ENCODE measurements at regions not wholly inside any gene's neighbourhood (a gene's known extent, or its start where the extent isn't known, plus 50 kb on each side); places are given as distances from the start of the nearest gene placed in this dataset.
A peak's percentile ranks its signal among the peaks of the same experiment; 100 is the strongest.
"Not testable (repeated sequence)": the region's sequence is repeated elsewhere in the genome, so short reads cannot be mapped to it uniquely, and the experiment has no call there.

DNA sequence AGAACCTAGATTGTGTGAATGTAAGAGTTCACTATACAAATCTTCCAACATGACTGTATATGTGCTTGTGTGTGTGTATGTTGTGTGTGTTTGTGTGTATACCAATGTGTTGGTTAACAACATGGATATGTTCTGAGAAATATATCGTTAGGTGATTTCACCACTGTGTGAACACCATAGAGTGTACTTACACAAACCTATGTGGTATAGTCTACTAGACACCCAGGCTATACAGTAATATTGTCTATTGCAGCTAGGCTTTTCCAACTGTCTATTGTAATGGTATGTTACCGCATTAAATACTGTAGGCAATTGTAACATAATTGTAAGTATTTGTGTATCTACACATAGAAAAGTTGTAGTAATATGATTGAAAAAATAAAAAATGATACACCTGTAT, 959.2 kb upstream of the SEMA6A start:
- Histone ChIP-seq H2BK15ac (ENCODE audit: low read depth, low read length) (no peak overlapping the region), H4K5ac (ENCODE audit: insufficient read length, low read depth, low read length) (no peak overlapping the region)
- no peak for TF ChIP-seq CTCF (conservative IDR thresholded peaks at IDR 0.05)

GRCh38 chr5:117533051-117533670, 958.5 kb upstream of the SEMA6A start:
- not testable (repeated sequence) for H2AK5ac ChIP-seq (ENCODE audit: insufficient read length, low read length); H3K9me3 ChIP-seq (ENCODE audit: control insufficient read depth, low read depth, low read length); DNase-seq; H3K4me2 ChIP-seq (ENCODE audit: insufficient read depth, insufficient read length, low read length); H2BK120ac ChIP-seq (ENCODE audit: low read depth, low read length, poor library complexity, severe bottlenecking); H2BK15ac ChIP-seq (ENCODE audit: low read depth, low read length); H2AFZ ChIP-seq (ENCODE audit: low read length); H3K23me2 ChIP-seq (ENCODE audit: insufficient read length, low read depth, low read length, poor library complexity, severe bottlenecking); H2BK20ac ChIP-seq (ENCODE audit: low read depth, low read length, poor library complexity, severe bottlenecking); H3K27me3 Mint-ChIP-seq (ENCODE audit: low read depth); H4K8ac ChIP-seq (replicated peaks; ENCODE audit: insufficient read length, low read depth, low read length); H3K36me3 Mint-ChIP-seq (ENCODE audit: insufficient read depth in 1 of 3, low read depth in 3 of 3); H3K56ac ChIP-seq (ENCODE audit: insufficient read length, low read depth, low read length); H3K9ac ChIP-seq (ENCODE audit: extremely low read depth, insufficient read length, low read length); H3K79me2 ChIP-seq (ENCODE audit: insufficient read depth, low read length); H3K9me3 Mint-ChIP-seq; H2BK12ac ChIP-seq (ENCODE audit: insufficient read length, low read depth, low read length); H3K4me1 ChIP-seq (ENCODE audit: insufficient read depth, low read length); H3K14ac ChIP-seq (ENCODE audit: insufficient read depth, low read length); H4K5ac ChIP-seq (ENCODE audit: insufficient read length, low read depth, low read length); H4K20me1 ChIP-seq (ENCODE audit: control insufficient read depth, insufficient read depth, insufficient read length); H3K27me3 ChIP-seq (ENCODE audit: insufficient read depth, low read length); H3K79me1 ChIP-seq (ENCODE audit: insufficient read depth, low read depth, low read length, poor library complexity, severe bottlenecking); H4K91ac ChIP-seq (ENCODE audit: insufficient read length, low read depth, low read length); H3K23ac ChIP-seq (ENCODE audit: insufficient read length, low read depth, low read length); H2BK5ac ChIP-seq (ENCODE audit: insufficient read length, low read length); H3T11ph ChIP-seq (ENCODE audit: low read length); H3K18ac ChIP-seq (ENCODE audit: insufficient read length, low read depth, low read length); H3K4me1 Mint-ChIP-seq; H3K4me3 Mint-ChIP-seq; H3K27ac ChIP-seq (ENCODE audit: insufficient read length, low read depth, low read length); H3K4ac ChIP-seq (ENCODE audit: low read depth, low read length)
- WGBS (ENCODE audit: extremely low coverage, insufficient read length, low lambda C conversion rate): no CpG with 5 or more reads among the region's 30 CpGs
- H3K27ac Mint-ChIP-seq: peak overlapping the region in 2 of 3 experiments; percentile 49 to 93; a peak in 2 of 7 replicates

More for the DNA sequence above, 959.2 kb upstream of the SEMA6A start:
- Histone ChIP-seq H3K18ac (ENCODE audit: insufficient read length, low read depth, low read length) (no peak overlapping the region), H3K4me2 (ENCODE audit: insufficient read depth, insufficient read length, low read length) (no peak overlapping the region), H2BK12ac (ENCODE audit: insufficient read length, low read depth, low read length) (no peak overlapping the region), H3K9ac (ENCODE audit: extremely low read depth, insufficient read length, low read length) (no peak overlapping the region), H3K4ac (ENCODE audit: low read depth, low read length) (no peak overlapping the region), H3K23me2 (ENCODE audit: insufficient read length, low read depth, low read length, poor library complexity, severe bottlenecking) (no peaks in the 10 kb centered on the region), H3K14ac (ENCODE audit: insufficient read depth, low read length) (no peak overlapping the region), H3K23ac (ENCODE audit: insufficient read length, low read depth, low read length) (no peak overlapping the region), H2AK5ac (ENCODE audit: insufficient read length, low read length) (no peak overlapping the region), H2BK5ac (ENCODE audit: insufficient read length, low read length) (no peak overlapping the region), H3K4me1 (ENCODE audit: insufficient read depth, low read length) (no peaks in the 10 kb centered on the region), H3T11ph (ENCODE audit: low read length) (no peak overlapping the region), H4K20me1 (ENCODE audit: control insufficient read depth, insufficient read depth, insufficient read length) (no peaks in the 10 kb centered on the region), H3K27me3 (ENCODE audit: insufficient read depth, low read length) (no peaks in the 10 kb centered on the region), H4K91ac (ENCODE audit: insufficient read length, low read depth, low read length) (no peak overlapping the region), H2BK20ac (ENCODE audit: low read depth, low read length, poor library complexity, severe bottlenecking) (no peak overlapping the region), H3K9me3 (ENCODE audit: control insufficient read depth, low read depth, low read length) (no peaks in the 10 kb centered on the region), H2BK120ac (ENCODE audit: low read depth, low read length, poor library complexity, severe bottlenecking) (no peak overlapping the region), H3K56ac (ENCODE audit: insufficient read length, low read depth, low read length) (no peak overlapping the region), H3K27ac (ENCODE audit: insufficient read length, low read depth, low read length) (no peak overlapping the region), H2AFZ (ENCODE audit: low read length) (no peak overlapping the region), H3K79me1 (ENCODE audit: insufficient read depth, low read depth, low read length, poor library complexity, severe bottlenecking) (no peaks in the 10 kb centered on the region), H3K79me2 (ENCODE audit: insufficient read depth, low read length) (no peaks in the 10 kb centered on the region), H4K8ac (replicated peaks; ENCODE audit: insufficient read length, low read depth, low read length) (no peak overlapping the region)
- peaks cover 6% of the 10 kb centered on the region in 2 experiments; a peak in 3 of 5 replicates for H3K9me3 Mint-ChIP-seq
- no peak overlapping the region for H3K27ac Mint-ChIP-seq
- no peaks in the 10 kb centered on the region for H3K27me3 Mint-ChIP-seq (ENCODE audit: low read depth)
- DNase-seq: no peak
- peaks cover 0 to 6% (median 1%) of the 10 kb centered on the region in 3 experiments; a peak in 3 of 7 replicates for H3K36me3 Mint-ChIP-seq (ENCODE audit: insufficient read depth in 1 of 3, low read depth in 3 of 3)
- H3K4me1 Mint-ChIP-seq: 0 out of 4 replicates have a peak, but pooled peaks cover 0 to 5% of the 10 kb centered on the region in 2 experiments
- WGBS (ENCODE audit: extremely low coverage, insufficient read length, low lambda C conversion rate): no CpG with 5 or more reads among the region's 2 CpGs
- no peak overlapping the region for H3K4me3 Mint-ChIP-seq
